ENCODE measurements at regions not wholly inside any gene's neighbourhood (a gene's known extent, or its start where the extent isn't known, plus 50 kb on each side); places are given as distances from the start of the nearest gene placed in this dataset.
A peak's percentile ranks its signal among the peaks of the same experiment; 100 is the strongest.
"Not testable (repeated sequence)": the region's sequence is repeated elsewhere in the genome, so short reads cannot be mapped to it uniquely, and the experiment has no call there.

DNA sequence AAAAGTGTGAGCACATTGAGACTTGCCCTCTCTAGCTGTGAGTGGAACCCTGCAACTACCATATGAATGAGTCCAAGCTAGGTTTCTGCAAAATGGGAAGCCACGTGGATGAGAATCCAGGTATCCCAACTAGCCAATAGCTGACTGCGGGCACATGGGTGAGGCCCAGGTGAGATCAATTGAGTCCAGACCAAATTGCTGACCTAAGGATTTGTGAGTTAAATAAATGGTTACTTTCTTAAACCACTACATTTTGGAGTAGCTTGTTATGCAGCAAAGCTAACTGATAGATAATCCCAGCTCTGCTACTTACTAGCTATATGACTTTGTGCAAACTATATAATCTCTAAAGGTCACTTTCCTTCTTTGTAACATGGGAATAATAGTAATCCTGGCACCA lies 150.3 kb upstream of the LCORL start:
- Histone ChIP-seq H3K4me3 (no peak overlapping the region), H3K4me1 (no peaks in the 10 kb centered on the region), H3K9me3 (no peaks in the 10 kb centered on the region), H3K27me3 (replicated peaks in 1 of 7) (no peaks in the 10 kb centered on the region), H3K27ac (no peak overlapping the region), H3K36me3 (no peaks in the 10 kb centered on the region)
- intact Hi-C loops (cut with DNase I; ENCODE audit: low total_unique reads) = no loop called here
- no peak for DNase-seq
- 63 to 82% (median 78%) methylated on average over 2 of the region's 2 CpGs for WGBS, 5 donors
- TF ChIP-seq, protein P1, sequence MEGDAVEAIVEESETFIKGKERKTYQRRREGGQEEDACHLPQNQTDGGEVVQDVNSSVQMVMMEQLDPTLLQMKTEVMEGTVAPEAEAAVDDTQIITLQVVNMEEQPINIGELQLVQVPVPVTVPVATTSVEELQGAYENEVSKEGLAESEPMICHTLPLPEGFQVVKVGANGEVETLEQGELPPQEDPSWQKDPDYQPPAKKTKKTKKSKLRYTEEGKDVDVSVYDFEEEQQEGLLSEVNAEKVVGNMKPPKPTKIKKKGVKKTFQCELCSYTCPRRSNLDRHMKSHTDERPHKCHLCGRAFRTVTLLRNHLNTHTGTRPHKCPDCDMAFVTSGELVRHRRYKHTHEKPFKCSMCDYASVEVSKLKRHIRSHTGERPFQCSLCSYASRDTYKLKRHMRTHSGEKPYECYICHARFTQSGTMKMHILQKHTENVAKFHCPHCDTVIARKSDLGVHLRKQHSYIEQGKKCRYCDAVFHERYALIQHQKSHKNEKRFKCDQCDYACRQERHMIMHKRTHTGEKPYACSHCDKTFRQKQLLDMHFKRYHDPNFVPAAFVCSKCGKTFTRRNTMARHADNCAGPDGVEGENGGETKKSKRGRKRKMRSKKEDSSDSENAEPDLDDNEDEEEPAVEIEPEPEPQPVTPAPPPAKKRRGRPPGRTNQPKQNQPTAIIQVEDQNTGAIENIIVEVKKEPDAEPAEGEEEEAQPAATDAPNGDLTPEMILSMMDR (IDR thresholded peaks at IDR 0.05 in 8 of 11, conservative IDR thresholded peaks at IDR 0.05 in 3 of 11) = no peak
- TF ChIP-seq POLR2AphosphoS5 (IDR thresholded peaks at IDR 0.05) (no peak), POLR2A (IDR thresholded peaks at IDR 0.05) (no peak)

DNA sequence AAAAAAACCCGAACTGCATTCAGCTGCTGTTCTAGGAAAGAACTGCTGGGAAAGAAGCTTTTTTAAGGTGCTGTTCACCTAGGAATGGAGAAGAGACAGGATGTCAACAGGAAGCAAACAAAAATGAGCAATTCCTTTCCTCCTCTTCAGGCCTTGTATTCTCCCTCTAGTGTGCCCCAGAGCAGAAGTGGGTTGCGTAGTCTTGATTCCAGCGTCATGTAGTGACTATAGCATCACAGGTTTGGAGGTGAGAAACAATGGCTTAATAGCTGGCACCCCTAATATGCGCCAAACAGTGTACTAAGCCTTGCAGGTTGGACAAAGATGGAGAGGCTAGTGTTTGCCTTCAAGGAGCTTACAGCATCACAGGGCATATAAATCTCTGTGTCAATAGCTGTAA lies 146.3 kb upstream of the LCORL start:
- Histone ChIP-seq H3K27me3 (replicated peaks in 1 of 7) (no peaks in the 10 kb centered on the region), H3K27ac (no peak overlapping the region), H3K36me3 (no peaks in the 10 kb centered on the region), H3K9me3 (no peaks in the 10 kb centered on the region), H3K4me3 (no peak overlapping the region), H3K4me1 (no peaks in the 10 kb centered on the region)
- TF ChIP-seq POLR2A (IDR thresholded peaks at IDR 0.05) (no peak), POLR2AphosphoS5 (IDR thresholded peaks at IDR 0.05) (no peak)
- TF ChIP-seq, protein P1 (IDR thresholded peaks at IDR 0.05 in 8 of 11, conservative IDR thresholded peaks at IDR 0.05 in 3 of 11) = no peak
- intact Hi-C loops (cut with DNase I; ENCODE audit: low total_unique reads) = no loop called here
- WGBS, 5 donors = 81 to 92% (median 83%) methylated on average over 4 of the region's 4 CpGs
- DNase-seq = no peak

GRCh38 chr4:18166925-18167324 lies 145.4 kb upstream of the LCORL start:
- H3K36me3 ChIP-seq = no peaks in the 10 kb centered on the region
- H3K9me3 ChIP-seq = peaks cover 0 to 7% (median 4%) of the 10 kb centered on the region in 8 donors
- WGBS, 5 donors = 77 to 88% (median 80%) methylated on average over 3 of the region's 3 CpGs
- intact Hi-C loops (cut with DNase I; ENCODE audit: low total_unique reads) = no loop called here
- H3K27ac ChIP-seq = no peak overlapping the region
- H3K27me3 ChIP-seq (replicated peaks in 1 of 7) = no peaks in the 10 kb centered on the region
- no peaks in the 10 kb centered on the region for H3K4me1 ChIP-seq
- TF ChIP-seq, protein P1 (IDR thresholded peaks at IDR 0.05 in 8 of 11, conservative IDR thresholded peaks at IDR 0.05 in 3 of 11) = no peak
- TF ChIP-seq POLR2AphosphoS5 (IDR thresholded peaks at IDR 0.05) = no peak
- no peak for TF ChIP-seq POLR2A (IDR thresholded peaks at IDR 0.05)
- no peak overlapping the region for H3K4me3 ChIP-seq
- DNase-seq = no peak

GRCh38 chr4:18162453-18162852 lies 140.9 kb upstream of the LCORL start:
- no peak overlapping the region for H3K4me3 ChIP-seq
- H3K27me3 ChIP-seq (replicated peaks in 1 of 7) = no peaks in the 10 kb centered on the region
- 69 to 85% (median 81%) methylated on average over 1 of the region's 1 CpG for WGBS, 5 donors
- intact Hi-C loops (cut with DNase I; ENCODE audit: low total_unique reads) = no loop called here
- H3K27ac ChIP-seq = no peak overlapping the region
- H3K9me3 ChIP-seq = peaks cover 0 to 20% (median 4%) of the 10 kb centered on the region in 8 donors
- no peak for TF ChIP-seq POLR2AphosphoS5 (IDR thresholded peaks at IDR 0.05)
- no peak for TF ChIP-seq POLR2A (IDR thresholded peaks at IDR 0.05)
- DNase-seq = no peak
- no peaks in the 10 kb centered on the region for H3K36me3 ChIP-seq
- no peaks in the 10 kb centered on the region for H3K4me1 ChIP-seq

- H3K4me3 ChIP-seq; H3K36me3 ChIP-seq; H3K27ac ChIP-seq; H3K4me1 ChIP-seq; H3K27me3 ChIP-seq (replicated peaks in 1 of 7); intact Hi-C loops (cut with DNase I; ENCODE audit: low total_unique reads): not testable (repeated sequence)
- DNase-seq = peak; percentile 67
- H3K9me3 ChIP-seq = peaks cover 0 to 20% (median 4%) of the 10 kb centered on the region in 8 donors
- 93 to 97% (median 94%) methylated on average over 33 to 51 of the region's 51 CpGs for WGBS, 5 donors
Measured at GRCh38 chr4:18159117-18159912, 137.8 kb upstream of the LCORL start.
